ELR (cell line): ENCODE measurements at regions not wholly inside any gene's neighbourhood (a gene's known extent, or its start where the extent isn't known, plus 50 kb on each side); places are given as distances from the start of the nearest gene placed in this dataset.

ENCODE experiments used
- DNase-seq: peaks from one replicate; pipeline ENCODE4 v3.0.0-alpha.2; 2015; ENCODE audit warnings: low read depth

GRCh38 chr2:196439760-196440159 lies 199.8 kb upstream of the CCDC150 start:
- DNase-seq, result no peak

GRCh38 chr2:196440413-196440812 lies 199.1 kb upstream of the CCDC150 start:
- no peak for DNase-seq

GRCh38 chr2:196441527-196441926 lies 198.0 kb upstream of the CCDC150 start:
- DNase-seq, result no peak

GRCh38 chr2:196442211-196442610 lies 197.3 kb upstream of the CCDC150 start:
- peak; percentile 60 for DNase-seq

GRCh38 chr2:196444442-196444841 lies 195.1 kb upstream of the CCDC150 start:
- no peak for DNase-seq

- no peak for DNase-seq
Measured at GRCh38 chr2:196445991-196446390, 193.5 kb upstream of the CCDC150 start.

- DNase-seq, result no peak
Measured at GRCh38 chr2:196448407-196449079, 191.0 kb upstream of the CCDC150 start.

GRCh38 chr2:196449083-196449482 lies 190.4 kb upstream of the CCDC150 start:
- no peak for DNase-seq

- no peak for DNase-seq
Measured at GRCh38 chr2:196452758-196453157, 186.8 kb upstream of the CCDC150 start.

GRCh38 chr2:196453613-196454047 lies 185.9 kb upstream of the CCDC150 start:
- peak; percentile 72 for DNase-seq

GRCh38 chr2:196454492-196454891 lies 185.0 kb upstream of the CCDC150 start:
- DNase-seq, result no peak

GRCh38 chr2:196459539-196459938 lies 180.0 kb upstream of the CCDC150 start:
- peak; percentile 36 for DNase-seq

GRCh38 chr2:196463706-196464105 lies 175.8 kb upstream of the CCDC150 start:
- no peak for DNase-seq

GRCh38 chr2:196464311-196464710 lies 175.2 kb upstream of the CCDC150 start:
- DNase-seq, result peak; percentile 35

GRCh38 chr2:196466581-196466980 lies 172.9 kb upstream of the CCDC150 start:
- DNase-seq, result no peak

- no peak for DNase-seq
Measured at GRCh38 chr2:196468394-196468793, 171.1 kb upstream of the CCDC150 start.

GRCh38 chr2:196473617-196474016 lies 165.9 kb upstream of the CCDC150 start:
- no peak for DNase-seq

GRCh38 chr2:196475611-196476010 lies 163.9 kb upstream of the CCDC150 start:
- DNase-seq, result no peak

GRCh38 chr2:196478588-196478987 lies 160.9 kb upstream of the CCDC150 start:
- DNase-seq, result no peak

GRCh38 chr2:196479350-196479749 lies 160.2 kb upstream of the CCDC150 start:
- peak; percentile 82 for DNase-seq

GRCh38 chr2:196480653-196481323 lies 158.7 kb upstream of the CCDC150 start:
- peak; percentile 62 for DNase-seq

- peak; percentile 91 for DNase-seq
Measured at GRCh38 chr2:196481324-196481697, 158.2 kb upstream of the CCDC150 start.

- DNase-seq, result peak; percentile 91
Measured at GRCh38 chr2:196482119-196483065, 157.1 kb upstream of the CCDC150 start.
